ENCODE measurements at regions not wholly inside any gene's neighbourhood (a gene's known extent, or its start where the extent isn't known, plus 50 kb on each side); places are given as distances from the start of the nearest gene placed in this dataset.

GRCh38 chr14:29339494-29340172 is 573.0 kb downstream of the FOXG1 start:
- no peak for TF ChIP-seq POLR2AphosphoS5 (IDR thresholded peaks at IDR 0.05)
- WGBS: 84% methylated on average over 3 of the region's 3 CpGs
- DNase-seq (ENCODE audit: low spot score): no peak
- Histone ChIP-seq H3K36me3 (no peaks in the 10 kb centered on the region), H3K4me1 (replicated peaks) (no peaks in the 10 kb centered on the region), H3K9me3 (no peaks in the 10 kb centered on the region), H3K4me3 (no peak overlapping the region), H3K27me3 (replicated peaks; ENCODE audit: insufficient read depth) (no peaks in the 10 kb centered on the region), H3K27ac (no peak overlapping the region)
- intact Hi-C loops (cut with DNase I): no loop called here

GRCh38 chr14:29348504-29348903 is 579.1 kb downstream of the PRKD1 start:
- no peak for DNase-seq (ENCODE audit: low spot score)
- no peaks in the 10 kb centered on the region for H3K36me3 ChIP-seq
- H3K4me1 ChIP-seq (replicated peaks): no peaks in the 10 kb centered on the region
- H3K27ac ChIP-seq: no peak overlapping the region
- intact Hi-C loops (cut with DNase I): no loop called here
- no peaks in the 10 kb centered on the region for H3K27me3 ChIP-seq (replicated peaks; ENCODE audit: insufficient read depth)
- no peaks in the 10 kb centered on the region for H3K9me3 ChIP-seq
- H3K4me3 ChIP-seq: no peak overlapping the region
- WGBS: 89% methylated on average over 1 of the region's 1 CpG
- TF ChIP-seq POLR2AphosphoS5 (IDR thresholded peaks at IDR 0.05): no peak
- TF ChIP-seq, protein P1, sequence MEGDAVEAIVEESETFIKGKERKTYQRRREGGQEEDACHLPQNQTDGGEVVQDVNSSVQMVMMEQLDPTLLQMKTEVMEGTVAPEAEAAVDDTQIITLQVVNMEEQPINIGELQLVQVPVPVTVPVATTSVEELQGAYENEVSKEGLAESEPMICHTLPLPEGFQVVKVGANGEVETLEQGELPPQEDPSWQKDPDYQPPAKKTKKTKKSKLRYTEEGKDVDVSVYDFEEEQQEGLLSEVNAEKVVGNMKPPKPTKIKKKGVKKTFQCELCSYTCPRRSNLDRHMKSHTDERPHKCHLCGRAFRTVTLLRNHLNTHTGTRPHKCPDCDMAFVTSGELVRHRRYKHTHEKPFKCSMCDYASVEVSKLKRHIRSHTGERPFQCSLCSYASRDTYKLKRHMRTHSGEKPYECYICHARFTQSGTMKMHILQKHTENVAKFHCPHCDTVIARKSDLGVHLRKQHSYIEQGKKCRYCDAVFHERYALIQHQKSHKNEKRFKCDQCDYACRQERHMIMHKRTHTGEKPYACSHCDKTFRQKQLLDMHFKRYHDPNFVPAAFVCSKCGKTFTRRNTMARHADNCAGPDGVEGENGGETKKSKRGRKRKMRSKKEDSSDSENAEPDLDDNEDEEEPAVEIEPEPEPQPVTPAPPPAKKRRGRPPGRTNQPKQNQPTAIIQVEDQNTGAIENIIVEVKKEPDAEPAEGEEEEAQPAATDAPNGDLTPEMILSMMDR (IDR thresholded peaks at IDR 0.05): no peak
- TF ChIP-seq POLR2A (IDR thresholded peaks at IDR 0.05): no peak

GRCh38 chr14:29350496-29350895 is 577.2 kb downstream of the PRKD1 start:
- no peak overlapping the region for H3K4me3 ChIP-seq
- TF ChIP-seq POLR2A (IDR thresholded peaks at IDR 0.05): no peak
- no peak for TF ChIP-seq POLR2AphosphoS5 (IDR thresholded peaks at IDR 0.05)
- TF ChIP-seq, protein P1 (IDR thresholded peaks at IDR 0.05): no peak
- 85% methylated on average over 3 of the region's 3 CpGs for WGBS

DNA sequence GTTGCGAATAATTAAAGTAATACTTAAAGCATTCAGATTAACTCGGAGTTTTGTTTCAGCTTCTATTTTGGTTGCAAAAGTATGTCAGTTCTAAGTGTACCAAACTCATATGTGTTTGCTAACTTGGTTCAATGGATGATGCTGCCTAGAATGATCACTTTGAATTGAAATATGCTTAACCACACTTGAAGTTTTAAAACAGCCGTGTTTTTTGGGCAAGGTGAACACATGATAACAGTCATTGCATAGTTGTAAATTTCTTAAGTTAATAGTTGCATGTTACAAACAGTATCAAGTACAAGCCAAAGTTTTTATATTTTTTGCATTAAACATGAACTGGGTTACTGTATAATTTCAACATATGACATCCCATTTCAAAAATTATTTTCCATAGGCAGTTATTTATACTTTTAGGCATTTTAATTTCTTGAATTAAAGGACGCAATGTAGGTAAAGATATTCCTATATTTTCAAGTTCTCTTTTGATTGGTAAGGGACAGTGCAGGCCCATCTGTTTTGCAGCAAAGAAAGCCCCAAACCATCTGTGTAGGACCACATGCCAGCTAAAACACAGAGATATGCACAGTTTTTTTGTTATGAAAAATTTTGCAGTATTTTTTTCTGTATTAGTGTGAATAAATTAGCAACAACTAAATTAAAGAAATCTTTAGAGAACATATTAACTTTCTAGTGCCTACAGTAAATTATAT is 575.5 kb downstream of the PRKD1 start:
- Histone ChIP-seq H3K9me3 (no peaks in the 10 kb centered on the region), H3K4me1 (replicated peaks) (no peaks in the 10 kb centered on the region), H3K27ac (no peak overlapping the region), H3K4me3 (no peak overlapping the region), H3K36me3 (no peaks in the 10 kb centered on the region), H3K27me3 (replicated peaks; ENCODE audit: insufficient read depth) (no peaks in the 10 kb centered on the region)
- no peak for DNase-seq (ENCODE audit: low spot score)
- WGBS: 87% methylated on average over 4 of the region's 4 CpGs
- TF ChIP-seq, protein P1 (IDR thresholded peaks at IDR 0.05): no peak
- no peak for TF ChIP-seq POLR2A (IDR thresholded peaks at IDR 0.05)
- TF ChIP-seq POLR2AphosphoS5 (IDR thresholded peaks at IDR 0.05): no peak
- intact Hi-C loops (cut with DNase I): no loop called here

More at GRCh38 chr14:29350496-29350895, 577.2 kb downstream of the PRKD1 start:
- Histone ChIP-seq H3K36me3 (no peaks in the 10 kb centered on the region), H3K27me3 (replicated peaks; ENCODE audit: insufficient read depth) (no peaks in the 10 kb centered on the region), H3K27ac (no peak overlapping the region), H3K9me3 (no peaks in the 10 kb centered on the region), H3K4me1 (replicated peaks) (no peaks in the 10 kb centered on the region)
- intact Hi-C loops (cut with DNase I): no loop called here
- DNase-seq (ENCODE audit: low spot score): no peak

DNA sequence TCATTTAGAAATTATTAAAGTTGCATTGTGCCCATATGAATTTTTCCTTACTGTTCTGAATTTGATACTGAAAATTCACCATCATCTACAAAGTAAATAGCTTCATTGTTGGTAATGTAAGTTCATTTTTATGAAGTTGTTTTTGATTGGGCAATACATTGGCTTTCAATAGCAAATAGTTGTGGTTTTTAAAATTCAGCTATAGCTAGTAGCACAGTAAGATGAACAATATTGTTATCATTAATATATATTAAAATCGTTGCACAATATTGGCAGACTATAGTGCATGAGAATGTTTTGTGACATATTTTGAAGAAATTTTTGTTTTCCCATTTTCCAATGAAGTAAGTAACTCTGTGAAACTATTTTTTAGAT is 575.0 kb downstream of the PRKD1 start:
- TF ChIP-seq, protein P1 (IDR thresholded peaks at IDR 0.05): no peak
- TF ChIP-seq POLR2AphosphoS5 (IDR thresholded peaks at IDR 0.05) (no peak), POLR2A (IDR thresholded peaks at IDR 0.05) (no peak)
- no peaks in the 10 kb centered on the region for H3K36me3 ChIP-seq
- no peaks in the 10 kb centered on the region for H3K9me3 ChIP-seq
- H3K27ac ChIP-seq: no peak overlapping the region
- no peaks in the 10 kb centered on the region for H3K27me3 ChIP-seq (replicated peaks; ENCODE audit: insufficient read depth)
- intact Hi-C loops (cut with DNase I): no loop called here
- 90% methylated on average over 1 of the region's 1 CpG for WGBS
- DNase-seq (ENCODE audit: low spot score): no peak
- no peaks in the 10 kb centered on the region for H3K4me1 ChIP-seq (replicated peaks)
- no peak overlapping the region for H3K4me3 ChIP-seq
